SK-N-SH (cell line): ENCODE measurements at regions not wholly inside any gene's neighbourhood (a gene's known extent, or its start where the extent isn't known, plus 50 kb on each side); places are given as distances from the start of the nearest gene placed in this dataset.
A peak's percentile ranks its signal among the peaks of the same experiment; 100 is the strongest.

Source experiments
- CTCF ChIA-PET: fragments of 300-600, 350-600 bp; formaldehyde crosslinking; extraction: SDS; loops from one replicate; lab custom pipeline; 2021; lab: Yijun Ruan, JAX
- POLR2A ChIA-PET: fragments of 350-600 bp; sonication (Branson Sonifier 250); formaldehyde crosslinking; extraction: SDS; loops from one replicate; lab custom pipeline; 2020; ENCODE audit warnings: antibody characterized with exemption, inconsistent platforms; lab: Yijun Ruan, JAX
- DNase-seq: peaks from one replicate; pipeline ENCODE4 v3.0.0; 2012
- H2AFZ ChIP-seq: fragments of 200-600 bp; sonication (generic); 2 replicates; pipeline ENCODE4 v1.8.1; 2016; ENCODE audit warnings: antibody characterized with exemption, mild to moderate bottlenecking, low read depth
- H3F3A ChIP-seq: fragments of 200-600 bp; sonication (generic); replicated peaks from 2 replicates; pipeline ENCODE3; 2016; ENCODE audit warnings: antibody characterized with exemption, mild to moderate bottlenecking; ENCODE audit not compliant: insufficient read depth
- H3K27ac ChIP-seq, 2 experiments: fragments of 200-500 bp in 1 of 2; fragments of 200-600 bp in 1 of 2; sonication (Bioruptor generic) in 1 of 2; sonication (generic), shearing (Covaris generic) in 1 of 2; 2 replicates each; pipeline versions ENCODE4 v1.5.1 to v1.6.1; 2014 to 2016; ENCODE audit warnings: low read depth in 2 of 2, inconsistent platforms in 1 of 2, low read length in 1 of 2, mild to moderate bottlenecking in 1 of 2, mixed read lengths in 1 of 2
- H3K27me3 ChIP-seq: fragments of 200-600 bp; sonication (generic), shearing (Covaris generic); 2 replicates; pipeline ENCODE4 v1.6.1; 2016; ENCODE audit warnings: mixed run types; ENCODE audit not compliant: insufficient read depth
- H3K36me3 ChIP-seq, 2 experiments: fragments of 200-500 bp in 1 of 2; fragments of 200-600 bp in 1 of 2; sonication (Bioruptor generic) in 1 of 2; sonication (generic) in 1 of 2; replicated peaks in 1 of 2; 2 replicates each; pipeline versions ENCODE3 to v1.5.1; 2014 to 2016; ENCODE audit warnings: low read length in 1 of 2, mild to moderate bottlenecking in 1 of 2; ENCODE audit not compliant: insufficient read depth in 2 of 2, control insufficient read depth in 1 of 2
- H3K4me1 ChIP-seq, 2 experiments: fragments of 200-500 bp in 1 of 2; fragments of 200-600 bp in 1 of 2; sonication (Bioruptor generic) in 1 of 2; sonication (generic), shearing (Covaris generic) in 1 of 2; 2 replicates each; pipeline versions ENCODE4 v1.5.1 to v1.6.1; 2014 to 2016; ENCODE audit warnings: low read depth in 1 of 2, low read length in 1 of 2, mixed run types in 1 of 2; ENCODE audit not compliant: insufficient read depth in 2 of 2, control insufficient read depth in 1 of 2
- H3K4me2 ChIP-seq: fragments of 200-600 bp; sonication (generic), shearing (Covaris generic); 2 replicates; pipeline ENCODE4 v1.6.1; 2017; ENCODE audit warnings: mixed run types
- H3K4me3 ChIP-seq, 2 experiments: fragments of 200-500 bp in 1 of 2; fragments of 200-600 bp in 1 of 2; sonication (Bioruptor generic) in 1 of 2; sonication (generic), shearing (Covaris generic) in 1 of 2; 2 replicates each; pipeline versions ENCODE4 v1.5.1 to v1.8.1; 2014 to 2016; ENCODE audit warnings: low read depth in 2 of 2, inconsistent platforms in 1 of 2, low read length in 1 of 2, mild to moderate bottlenecking in 1 of 2, mixed read lengths in 1 of 2, moderate library complexity in 1 of 2
- H3K79me2 ChIP-seq: fragments of 200-600 bp; sonication (generic); 2 replicates; pipeline ENCODE4 v1.8.1; 2017; ENCODE audit warnings: mild to moderate bottlenecking; ENCODE audit not compliant: insufficient read depth
- H3K9ac ChIP-seq: fragments of 200-600 bp; sonication (generic); 2 replicates; pipeline ENCODE4 v1.6.1; 2017; ENCODE audit warnings: mixed run types
- H3K9me2 ChIP-seq: fragments of 200-600 bp; sonication (generic); 2 replicates; pipeline ENCODE4 v1.6.1; 2017; ENCODE audit warnings: mixed run types
- H3K9me3 ChIP-seq: fragments of 200-600 bp; sonication (generic); 2 replicates; pipeline ENCODE4 v1.6.1; 2017; ENCODE audit warnings: mixed run types, mild to moderate bottlenecking, moderate library complexity
- H4K20me1 ChIP-seq: fragments of 200-600 bp; sonication (generic); 2 replicates; pipeline ENCODE4 v1.6.1; 2017; ENCODE audit warnings: mild to moderate bottlenecking, mixed run types; ENCODE audit not compliant: insufficient read depth
- CHD2 ChIP-seq: fragments of 150-350 bp; IDR thresholded peaks from 2 replicates; pipeline ENCODE4 v1.6.1; 2018; ENCODE audit warnings: low read length; ENCODE audit not compliant: partially characterized antibody
- ELF1 ChIP-seq: IDR thresholded peaks from 2 replicates; pipeline ENCODE4 v1.4.0; 2012
- EP300 ChIP-seq, 2 experiments: IDR thresholded peaks; 2 replicates each; pipeline versions ENCODE4 v1.4.0 to v1.6.1; 2012; ENCODE audit warnings: borderline replicate concordance in 1 of 2, low read depth in 1 of 2, low read length in 1 of 2
- EZH2phosphoT487 ChIP-seq: fragments of 200-600 bp; sonication (generic); IDR thresholded peaks from 2 replicates; pipeline ENCODE4 v1.6.1; 2017; ENCODE audit warnings: low read depth, mixed run types, mild to moderate bottlenecking, antibody characterized with exemption, moderate library complexity, borderline replicate concordance
- FOSL2 ChIP-seq: IDR thresholded peaks from 2 replicates; pipeline ENCODE4 v1.4.0; 2012; ENCODE audit warnings: low read depth, mild to moderate bottlenecking, moderate library complexity, borderline replicate concordance
- FOXJ3 ChIP-seq: sonication (generic); formaldehyde crosslinking; IDR thresholded peaks from 2 replicates; pipeline ENCODE4 v1.5.1; 2020; ENCODE audit warnings: mild to moderate bottlenecking, missing genetic modification reagents
- FOXM1 ChIP-seq: IDR thresholded peaks from 2 replicates; pipeline ENCODE4 v1.4.0; 2012; ENCODE audit warnings: low read depth, mild to moderate bottlenecking
- GABPA ChIP-seq: IDR thresholded peaks from 2 replicates; pipeline ENCODE4 v1.4.0; 2012; ENCODE audit warnings: low read depth, mild to moderate bottlenecking
- GATA2 ChIP-seq: sonication (generic); formaldehyde crosslinking; IDR thresholded peaks from 2 replicates; pipeline ENCODE4 v1.5.0; 2020; ENCODE audit warnings: mild to moderate bottlenecking, missing genetic modification reagents
- JUND ChIP-seq: IDR thresholded peaks from 2 replicates; pipeline ENCODE4 v1.4.0; 2012
- MEF2A ChIP-seq: IDR thresholded peaks from 2 replicates; pipeline ENCODE4 v1.4.0; 2012; ENCODE audit warnings: low read depth, borderline replicate concordance
- NFIC ChIP-seq: IDR thresholded peaks from 2 replicates; pipeline ENCODE4 v1.4.0; 2012; ENCODE audit warnings: borderline replicate concordance
- NRF1 ChIP-seq: IDR thresholded peaks from 2 replicates; pipeline ENCODE4 v1.6.1; 2012; ENCODE audit warnings: low read depth, mild to moderate bottlenecking, low read length
- PBX3 ChIP-seq: IDR thresholded peaks from 2 replicates; pipeline ENCODE4; 2012
- POLR2AphosphoS5 ChIP-seq: IDR thresholded peaks from 2 replicates; pipeline ENCODE4 v1.6.1; 2012; ENCODE audit warnings: low read depth, low read length
- RAD21 ChIP-seq: IDR thresholded peaks from 2 replicates; pipeline ENCODE4 v1.6.1; 2012; ENCODE audit warnings: mild to moderate bottlenecking, low read length
- RCOR1 ChIP-seq: fragments of 150-350 bp; IDR thresholded peaks from 2 replicates; pipeline ENCODE4 v1.6.1; 2017; ENCODE audit warnings: antibody characterized with exemption, low read length
- RFX5 ChIP-seq: IDR thresholded peaks from 2 replicates; pipeline ENCODE4 v1.6.1; 2012; ENCODE audit warnings: mild to moderate bottlenecking, improper control_type of control experiment, low read length
- RXRA ChIP-seq: IDR thresholded peaks from 2 replicates; pipeline ENCODE4 v1.4.0; 2012; ENCODE audit warnings: low read depth, mild to moderate bottlenecking, borderline replicate concordance
- SIN3A ChIP-seq: IDR thresholded peaks from 2 replicates; pipeline ENCODE4 v1.6.1; 2012; ENCODE audit warnings: low read depth, mild to moderate bottlenecking, low read length, moderate library complexity, borderline replicate concordance
- SMC3 ChIP-seq: IDR thresholded peaks from 2 replicates; pipeline ENCODE4 v1.6.1; 2012; ENCODE audit warnings: low read depth, low read length, improper control_type of control experiment
- TAF1 ChIP-seq: IDR thresholded peaks from 2 replicates; pipeline ENCODE4 v1.6.1; 2012; ENCODE audit warnings: low read depth, mild to moderate bottlenecking, low read length, moderate library complexity, borderline replicate concordance
- TCF12 ChIP-seq: IDR thresholded peaks from 2 replicates; pipeline ENCODE4 v1.4.0; 2012
- TEAD4 ChIP-seq: IDR thresholded peaks from 2 replicates; pipeline ENCODE4 v1.4.0; 2012; ENCODE audit warnings: mild to moderate bottlenecking, borderline replicate concordance; ENCODE audit not compliant: insufficient read depth
- YY1 ChIP-seq: IDR thresholded peaks from 2 replicates; pipeline ENCODE4 v1.4.0; 2012; ENCODE audit warnings: low read depth, mild to moderate bottlenecking
- WGBS: methylation state at CpG from one replicate; pipeline ENCODE4 v1.1.6; 2017; ENCODE audit warnings: low lambda C conversion rate; 5-methylcytosine and 5-hydroxymethylcytosine counted together
- TF ChIP-seq, protein P1 (sequence below): fragments of 150-350 bp; IDR thresholded peaks from 2 replicates; pipeline ENCODE4 v1.6.1; 2017; ENCODE audit warnings: antibody characterized with exemption, low read length, low read depth, borderline replicate concordance
- TF ChIP-seq, protein P2 (sequence below): IDR thresholded peaks from 2 replicates; pipeline ENCODE4 v1.4.0; 2012; ENCODE audit warnings: low read depth, borderline replicate concordance
- TF ChIP-seq, protein P3 (sequence below): fragments of 150-350 bp; IDR thresholded peaks from 2 replicates; pipeline ENCODE4 v1.6.1; 2016; ENCODE audit warnings: mild to moderate bottlenecking, low read depth, low read length
- TF ChIP-seq, protein P4 (sequence below): IDR thresholded peaks from 2 replicates; pipeline ENCODE4 v1.4.0; 2012; ENCODE audit warnings: low read depth, borderline replicate concordance
- TF ChIP-seq, protein P5 (sequence below): IDR thresholded peaks from 2 replicates; pipeline ENCODE4 v1.4.0; 2012; ENCODE audit warnings: low read depth

DNA sequence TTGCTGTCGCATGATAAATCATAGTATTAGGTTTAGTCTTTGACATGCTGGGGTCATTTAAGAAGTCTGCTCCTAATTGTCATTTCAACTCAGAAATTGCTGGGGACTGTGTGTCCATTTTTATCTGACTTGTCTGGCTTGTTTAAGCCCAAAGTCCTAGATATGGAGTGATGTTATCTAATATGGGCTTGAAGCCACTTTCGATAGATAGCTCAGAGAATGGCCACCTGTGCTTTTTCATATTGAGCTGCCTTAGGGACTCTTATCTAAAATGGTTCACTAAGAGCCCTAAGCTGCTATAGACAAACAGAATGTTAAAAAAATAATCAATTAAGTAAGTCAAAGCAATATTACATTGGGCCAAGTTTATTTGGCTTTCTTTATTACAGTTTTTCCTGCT lies 81.6 kb upstream of the CNTNAP4 start:
- no peaks in the 10 kb centered on the region for H3K79me2 ChIP-seq
- H4K20me1 ChIP-seq = no peaks in the 10 kb centered on the region
- no peaks in the 10 kb centered on the region for H3K36me3 ChIP-seq
- no peak overlapping the region for H3K27ac ChIP-seq
- DNase-seq = peak; percentile 17
- H3K4me3 ChIP-seq = no peak overlapping the region
- H3K9ac ChIP-seq = no peak overlapping the region
- POLR2A ChIA-PET = no interaction called here
- no peaks in the 10 kb centered on the region for H3K27me3 ChIP-seq
- 39% methylated on average over 2 of the region's 2 CpGs for WGBS
- CTCF ChIA-PET = interaction anchor here (0.6 to 1.6 kb wide), 3 partner anchors 772 to 976 kb away, joined by 3 to 4 read pairs (median 4); no protein-coding TSS in a partner anchor
- H3K4me2 ChIP-seq = no peak overlapping the region
- no peaks in the 10 kb centered on the region for H3K9me3 ChIP-seq
- H3K4me1 ChIP-seq = peaks cover 0 to 9% of the 10 kb centered on the region in 2 experiments; a peak in 2 of 4 replicates
- H2AFZ ChIP-seq = no peak overlapping the region
- H3K9me2 ChIP-seq = no peaks in the 10 kb centered on the region
- no peaks in the 10 kb centered on the region for H3F3A ChIP-seq
- TF ChIP-seq, protein P1, sequence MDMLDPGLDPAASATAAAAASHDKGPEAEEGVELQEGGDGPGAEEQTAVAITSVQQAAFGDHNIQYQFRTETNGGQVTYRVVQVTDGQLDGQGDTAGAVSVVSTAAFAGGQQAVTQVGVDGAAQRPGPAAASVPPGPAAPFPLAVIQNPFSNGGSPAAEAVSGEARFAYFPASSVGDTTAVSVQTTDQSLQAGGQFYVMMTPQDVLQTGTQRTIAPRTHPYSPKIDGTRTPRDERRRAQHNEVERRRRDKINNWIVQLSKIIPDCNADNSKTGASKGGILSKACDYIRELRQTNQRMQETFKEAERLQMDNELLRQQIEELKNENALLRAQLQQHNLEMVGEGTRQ = no peak
- TF ChIP-seq TAF1 (no peak), NFIC (no peak), POLR2AphosphoS5 (no peak), EZH2phosphoT487 (no peak), EP300 (IDR thresholded peaks at IDR 0.05; ENCODE audit: borderline replicate concordance in 1 of 2, low read depth in 1 of 2, low read length in 1 of 2) (peak in 1 of 2 experiments; percentile 99; a peak in 2 of 4 replicates), SIN3A (no peak), NRF1 (no peak), GATA2 (CRISPR knock-in tag) (peak; percentile 98), RXRA (no peak), RCOR1 (peak; percentile 94), FOXJ3 (CRISPR knock-in tag) (peak; percentile 50; the same call in 1 of the 2 replicates), CHD2 (peak; percentile 82), RFX5 (no peak), PBX3 (no peak), ELF1 (no peak), JUND (0 out of 2 replicates have a peak, but pooled peaks have one; percentile 8), FOSL2 (no peak), TCF12 (peak; percentile 34; the same call in 1 of the 2 replicates), YY1 (no peak), MEF2A (no peak), GABPA (no peak), TEAD4 (no peak), RAD21 (peak; percentile 30; the same call in 1 of the 2 replicates), FOXM1 (no peak), SMC3 (no peak)
- TF ChIP-seq, protein P2, sequence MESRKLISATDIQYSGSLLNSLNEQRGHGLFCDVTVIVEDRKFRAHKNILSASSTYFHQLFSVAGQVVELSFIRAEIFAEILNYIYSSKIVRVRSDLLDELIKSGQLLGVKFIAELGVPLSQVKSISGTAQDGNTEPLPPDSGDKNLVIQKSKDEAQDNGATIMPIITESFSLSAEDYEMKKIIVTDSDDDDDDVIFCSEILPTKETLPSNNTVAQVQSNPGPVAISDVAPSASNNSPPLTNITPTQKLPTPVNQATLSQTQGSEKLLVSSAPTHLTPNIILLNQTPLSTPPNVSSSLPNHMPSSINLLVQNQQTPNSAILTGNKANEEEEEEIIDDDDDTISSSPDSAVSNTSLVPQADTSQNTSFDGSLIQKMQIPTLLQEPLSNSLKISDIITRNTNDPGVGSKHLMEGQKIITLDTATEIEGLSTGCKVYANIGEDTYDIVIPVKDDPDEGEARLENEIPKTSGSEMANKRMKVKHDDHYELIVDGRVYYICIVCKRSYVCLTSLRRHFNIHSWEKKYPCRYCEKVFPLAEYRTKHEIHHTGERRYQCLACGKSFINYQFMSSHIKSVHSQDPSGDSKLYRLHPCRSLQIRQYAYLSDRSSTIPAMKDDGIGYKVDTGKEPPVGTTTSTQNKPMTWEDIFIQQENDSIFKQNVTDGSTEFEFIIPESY = no peak
- TF ChIP-seq, protein P3, sequence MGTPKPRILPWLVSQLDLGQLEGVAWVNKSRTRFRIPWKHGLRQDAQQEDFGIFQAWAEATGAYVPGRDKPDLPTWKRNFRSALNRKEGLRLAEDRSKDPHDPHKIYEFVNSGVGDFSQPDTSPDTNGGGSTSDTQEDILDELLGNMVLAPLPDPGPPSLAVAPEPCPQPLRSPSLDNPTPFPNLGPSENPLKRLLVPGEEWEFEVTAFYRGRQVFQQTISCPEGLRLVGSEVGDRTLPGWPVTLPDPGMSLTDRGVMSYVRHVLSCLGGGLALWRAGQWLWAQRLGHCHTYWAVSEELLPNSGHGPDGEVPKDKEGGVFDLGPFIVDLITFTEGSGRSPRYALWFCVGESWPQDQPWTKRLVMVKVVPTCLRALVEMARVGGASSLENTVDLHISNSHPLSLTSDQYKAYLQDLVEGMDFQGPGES = no peak
- TF ChIP-seq, protein P4, sequence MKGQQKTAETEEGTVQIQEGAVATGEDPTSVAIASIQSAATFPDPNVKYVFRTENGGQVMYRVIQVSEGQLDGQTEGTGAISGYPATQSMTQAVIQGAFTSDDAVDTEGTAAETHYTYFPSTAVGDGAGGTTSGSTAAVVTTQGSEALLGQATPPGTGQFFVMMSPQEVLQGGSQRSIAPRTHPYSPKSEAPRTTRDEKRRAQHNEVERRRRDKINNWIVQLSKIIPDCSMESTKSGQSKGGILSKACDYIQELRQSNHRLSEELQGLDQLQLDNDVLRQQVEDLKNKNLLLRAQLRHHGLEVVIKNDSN = no peak
- TF ChIP-seq, protein P5, sequence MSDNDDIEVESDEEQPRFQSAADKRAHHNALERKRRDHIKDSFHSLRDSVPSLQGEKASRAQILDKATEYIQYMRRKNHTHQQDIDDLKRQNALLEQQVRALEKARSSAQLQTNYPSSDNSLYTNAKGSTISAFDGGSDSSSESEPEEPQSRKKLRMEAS = no peak
